ENCODE measurements at regions not wholly inside any gene's neighbourhood (a gene's known extent, or its start where the extent isn't known, plus 50 kb on each side); places are given as distances from the start of the nearest gene placed in this dataset.

DNA sequence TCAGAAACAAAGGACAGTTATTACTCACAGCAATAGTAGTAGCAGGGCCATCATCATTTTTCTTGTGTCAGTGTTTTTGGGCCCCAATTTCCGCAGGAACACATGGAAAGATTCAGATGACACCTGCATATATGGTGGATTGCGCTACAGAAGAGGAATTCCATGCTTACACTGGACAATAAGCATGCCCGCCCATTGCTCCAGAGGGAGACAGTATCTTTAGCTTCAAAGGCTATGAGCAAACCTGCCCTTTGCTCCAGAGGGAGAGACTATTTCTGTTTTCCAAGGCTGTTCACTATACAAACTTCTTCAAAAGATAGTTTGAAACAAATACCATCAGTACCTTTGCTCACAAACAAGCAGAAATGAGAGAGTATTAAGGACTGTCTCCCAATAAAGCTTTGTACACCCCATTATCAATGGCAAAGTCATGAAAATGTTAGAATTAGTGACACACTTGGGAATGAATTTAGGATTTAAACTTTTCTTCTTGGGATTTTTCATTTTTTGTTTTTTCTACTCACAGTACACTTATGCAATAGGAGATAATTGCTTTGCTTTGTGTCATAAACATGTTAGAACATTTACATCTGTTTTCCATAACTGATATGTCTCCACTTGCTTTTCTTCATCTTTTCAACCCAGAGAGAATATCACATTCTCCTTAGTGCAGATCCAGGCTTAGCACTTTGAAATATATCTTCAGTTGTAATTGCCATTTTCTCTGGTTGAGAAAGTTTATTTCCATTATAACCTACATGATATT is 564.5 kb upstream of the ZNF717 start:
- Histone ChIP-seq H3K4me1 (no peaks in the 10 kb centered on the region), H3K27ac (no peak overlapping the region), H3K36me3 (no peaks in the 10 kb centered on the region), H3K4me3 (no peak overlapping the region), H3K9me3 (no peaks in the 10 kb centered on the region), H3K27me3 (no peaks in the 10 kb centered on the region)
- intact Hi-C loops (cut with DNase I): no loop called here
- TF ChIP-seq, protein P1, sequence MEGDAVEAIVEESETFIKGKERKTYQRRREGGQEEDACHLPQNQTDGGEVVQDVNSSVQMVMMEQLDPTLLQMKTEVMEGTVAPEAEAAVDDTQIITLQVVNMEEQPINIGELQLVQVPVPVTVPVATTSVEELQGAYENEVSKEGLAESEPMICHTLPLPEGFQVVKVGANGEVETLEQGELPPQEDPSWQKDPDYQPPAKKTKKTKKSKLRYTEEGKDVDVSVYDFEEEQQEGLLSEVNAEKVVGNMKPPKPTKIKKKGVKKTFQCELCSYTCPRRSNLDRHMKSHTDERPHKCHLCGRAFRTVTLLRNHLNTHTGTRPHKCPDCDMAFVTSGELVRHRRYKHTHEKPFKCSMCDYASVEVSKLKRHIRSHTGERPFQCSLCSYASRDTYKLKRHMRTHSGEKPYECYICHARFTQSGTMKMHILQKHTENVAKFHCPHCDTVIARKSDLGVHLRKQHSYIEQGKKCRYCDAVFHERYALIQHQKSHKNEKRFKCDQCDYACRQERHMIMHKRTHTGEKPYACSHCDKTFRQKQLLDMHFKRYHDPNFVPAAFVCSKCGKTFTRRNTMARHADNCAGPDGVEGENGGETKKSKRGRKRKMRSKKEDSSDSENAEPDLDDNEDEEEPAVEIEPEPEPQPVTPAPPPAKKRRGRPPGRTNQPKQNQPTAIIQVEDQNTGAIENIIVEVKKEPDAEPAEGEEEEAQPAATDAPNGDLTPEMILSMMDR (IDR thresholded peaks at IDR 0.05): no peak
- DNase-seq (no peak), ATAC-seq (no peak)

DNA sequence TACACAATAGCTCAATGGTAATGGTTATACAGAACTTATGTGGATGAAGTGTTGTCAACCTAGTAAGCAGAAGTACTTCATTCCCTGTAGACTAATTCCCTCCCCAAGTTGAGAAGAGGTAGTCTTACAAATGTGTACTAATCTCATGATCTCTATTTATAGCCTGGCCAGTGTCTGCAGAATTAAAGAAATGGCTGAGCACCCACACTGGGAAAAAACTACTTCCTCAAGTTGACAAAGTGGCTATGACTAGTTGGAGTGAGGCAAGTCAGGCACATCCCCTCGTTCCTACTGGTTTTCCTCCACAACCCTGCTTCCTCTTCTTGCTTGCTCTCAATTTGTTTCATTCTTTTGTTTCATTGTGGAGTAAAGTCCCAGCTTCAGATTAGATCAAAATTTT is 566.7 kb upstream of the ZNF717 start:
- Histone ChIP-seq H3K9me3 (no peaks in the 10 kb centered on the region), H3K4me3 (no peak overlapping the region), H3K4me1 (no peaks in the 10 kb centered on the region), H3K27me3 (no peaks in the 10 kb centered on the region), H3K36me3 (no peaks in the 10 kb centered on the region), H3K27ac (no peak overlapping the region)
- TF ChIP-seq, protein P1 (IDR thresholded peaks at IDR 0.05): no peak
- ATAC-seq (no peak), DNase-seq (no peak)
- intact Hi-C loops (cut with DNase I): no loop called here

DNA sequence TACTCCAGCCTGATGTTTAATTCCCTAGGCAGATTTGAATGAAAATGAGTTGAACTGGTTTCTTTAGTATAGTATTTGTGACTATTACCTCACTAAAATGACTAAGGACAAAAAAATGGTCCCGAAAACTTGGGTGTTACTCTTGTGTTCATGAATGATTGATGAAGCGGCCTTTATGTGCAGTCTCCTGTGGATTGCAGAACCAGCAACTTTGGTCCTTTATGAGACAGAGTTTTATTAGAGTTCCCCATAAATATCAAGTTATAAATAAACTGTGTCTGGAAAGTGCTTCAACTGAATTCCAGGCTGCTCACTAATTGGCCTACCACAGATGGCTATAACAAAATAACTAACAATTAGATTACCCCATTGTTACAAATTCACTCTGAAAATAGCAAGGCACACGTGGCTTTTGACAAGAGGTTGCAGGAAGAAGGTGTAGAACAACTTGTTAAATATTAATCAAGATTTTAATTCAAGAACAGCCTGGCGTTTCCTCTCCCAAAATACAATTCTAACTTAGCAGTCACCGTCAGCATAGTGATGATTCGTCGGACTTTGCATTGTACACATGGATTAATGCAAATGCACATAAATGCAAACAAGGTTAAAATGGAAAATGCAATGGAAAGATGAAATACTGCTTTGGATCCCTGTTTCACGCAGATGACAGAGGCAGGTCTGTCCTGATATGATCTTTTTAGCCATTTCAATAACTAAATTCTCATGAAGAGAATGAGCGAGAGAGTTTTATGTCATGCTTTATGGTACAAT is 567.3 kb upstream of the ZNF717 start:
- no peak overlapping the region for H3K27ac ChIP-seq
- H3K36me3 ChIP-seq: no peaks in the 10 kb centered on the region
- DNase-seq (no peak), ATAC-seq (no peak)
- H3K4me3 ChIP-seq: no peak overlapping the region
- no peaks in the 10 kb centered on the region for H3K4me1 ChIP-seq
- no peaks in the 10 kb centered on the region for H3K9me3 ChIP-seq
- TF ChIP-seq, protein P1 (IDR thresholded peaks at IDR 0.05): no peak
- H3K27me3 ChIP-seq: no peaks in the 10 kb centered on the region
- intact Hi-C loops (cut with DNase I): no loop called here

DNA sequence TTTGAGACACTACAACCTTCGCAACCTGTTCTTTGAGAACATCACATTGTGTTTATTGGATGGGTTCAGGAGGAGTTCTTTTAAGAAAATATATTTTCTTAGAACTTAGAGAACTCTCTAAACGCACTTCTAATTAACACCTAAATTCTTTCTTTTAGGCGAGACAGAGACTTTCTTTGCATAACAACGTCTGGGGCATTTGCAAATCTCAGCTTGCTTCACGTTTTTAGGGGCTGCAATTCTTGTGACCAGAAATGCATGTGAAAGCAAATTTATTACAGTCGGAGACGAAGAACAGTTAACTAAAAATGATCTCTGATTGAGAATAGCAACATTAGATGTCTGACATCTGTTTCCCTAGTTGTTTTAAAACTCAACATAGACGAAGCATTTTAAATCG is 568.3 kb upstream of the ZNF717 start:
- DNase-seq (no peak), ATAC-seq (no peak)
- Histone ChIP-seq H3K27me3 (no peaks in the 10 kb centered on the region), H3K4me1 (no peaks in the 10 kb centered on the region), H3K9me3 (no peaks in the 10 kb centered on the region), H3K27ac (no peak overlapping the region), H3K36me3 (no peaks in the 10 kb centered on the region), H3K4me3 (no peak overlapping the region)
- intact Hi-C loops (cut with DNase I): no loop called here
- TF ChIP-seq, protein P1 (IDR thresholded peaks at IDR 0.05): no peak

DNA sequence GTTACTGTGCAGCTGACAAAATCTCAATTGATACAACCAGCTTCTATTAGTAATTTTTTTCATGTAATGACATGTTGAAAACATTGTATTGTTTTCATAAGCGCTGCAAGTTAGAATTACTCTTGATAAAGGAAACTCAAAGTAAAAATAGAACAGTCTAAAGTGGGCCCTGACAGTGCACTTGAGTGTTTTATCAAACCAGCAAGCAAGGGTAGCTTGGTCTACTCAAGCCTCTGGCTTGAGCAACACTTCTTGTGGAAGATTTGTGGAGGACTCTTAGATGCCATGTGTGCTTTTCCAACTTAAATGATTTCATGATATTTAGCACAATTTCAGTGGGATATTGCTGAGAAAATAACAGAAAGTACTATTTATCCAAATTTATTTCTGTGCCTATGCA is 575.7 kb upstream of the ZNF717 start:
- no peaks in the 10 kb centered on the region for H3K36me3 ChIP-seq

More for the DNA sequence above, 575.7 kb upstream of the ZNF717 start:
- TF ChIP-seq, protein P1 (IDR thresholded peaks at IDR 0.05): no peak
- no peak overlapping the region for H3K4me3 ChIP-seq
- no peak overlapping the region for H3K27ac ChIP-seq
- no peaks in the 10 kb centered on the region for H3K9me3 ChIP-seq
- no peaks in the 10 kb centered on the region for H3K27me3 ChIP-seq
- intact Hi-C loops (cut with DNase I): no loop called here
- no peaks in the 10 kb centered on the region for H3K4me1 ChIP-seq
- DNase-seq (no peak), ATAC-seq (peak; percentile 70)
